ENCODE measurements at regions not wholly inside any gene's neighbourhood (a gene's known extent, or its start where the extent isn't known, plus 50 kb on each side); places are given as distances from the start of the nearest gene placed in this dataset.

DNA sequence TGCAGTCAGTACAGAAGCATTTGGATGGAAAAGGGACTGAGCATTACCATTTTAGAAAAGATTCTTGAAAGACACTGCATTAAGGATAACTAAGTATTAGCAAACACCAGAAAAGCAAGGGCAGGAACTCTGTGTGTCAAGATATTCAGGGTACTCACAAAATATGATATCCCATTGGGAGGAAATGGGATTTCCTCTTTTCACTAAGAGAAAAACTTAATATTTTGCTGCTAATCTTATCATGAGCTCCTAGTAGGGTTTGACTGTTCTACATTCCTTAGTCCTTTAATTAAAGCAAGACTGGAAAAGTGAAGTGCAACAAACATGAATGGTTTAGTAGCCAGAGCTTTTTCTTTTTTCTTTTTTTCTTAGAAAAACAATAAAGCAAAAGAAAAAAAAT, 305.9 kb upstream of the ADGRL4 start:
- TF ChIP-seq, protein P1, sequence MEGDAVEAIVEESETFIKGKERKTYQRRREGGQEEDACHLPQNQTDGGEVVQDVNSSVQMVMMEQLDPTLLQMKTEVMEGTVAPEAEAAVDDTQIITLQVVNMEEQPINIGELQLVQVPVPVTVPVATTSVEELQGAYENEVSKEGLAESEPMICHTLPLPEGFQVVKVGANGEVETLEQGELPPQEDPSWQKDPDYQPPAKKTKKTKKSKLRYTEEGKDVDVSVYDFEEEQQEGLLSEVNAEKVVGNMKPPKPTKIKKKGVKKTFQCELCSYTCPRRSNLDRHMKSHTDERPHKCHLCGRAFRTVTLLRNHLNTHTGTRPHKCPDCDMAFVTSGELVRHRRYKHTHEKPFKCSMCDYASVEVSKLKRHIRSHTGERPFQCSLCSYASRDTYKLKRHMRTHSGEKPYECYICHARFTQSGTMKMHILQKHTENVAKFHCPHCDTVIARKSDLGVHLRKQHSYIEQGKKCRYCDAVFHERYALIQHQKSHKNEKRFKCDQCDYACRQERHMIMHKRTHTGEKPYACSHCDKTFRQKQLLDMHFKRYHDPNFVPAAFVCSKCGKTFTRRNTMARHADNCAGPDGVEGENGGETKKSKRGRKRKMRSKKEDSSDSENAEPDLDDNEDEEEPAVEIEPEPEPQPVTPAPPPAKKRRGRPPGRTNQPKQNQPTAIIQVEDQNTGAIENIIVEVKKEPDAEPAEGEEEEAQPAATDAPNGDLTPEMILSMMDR (IDR thresholded peaks at IDR 0.05; ENCODE audit: poor library complexity, severe bottlenecking), result no peak
- TF ChIP-seq, protein P2, sequence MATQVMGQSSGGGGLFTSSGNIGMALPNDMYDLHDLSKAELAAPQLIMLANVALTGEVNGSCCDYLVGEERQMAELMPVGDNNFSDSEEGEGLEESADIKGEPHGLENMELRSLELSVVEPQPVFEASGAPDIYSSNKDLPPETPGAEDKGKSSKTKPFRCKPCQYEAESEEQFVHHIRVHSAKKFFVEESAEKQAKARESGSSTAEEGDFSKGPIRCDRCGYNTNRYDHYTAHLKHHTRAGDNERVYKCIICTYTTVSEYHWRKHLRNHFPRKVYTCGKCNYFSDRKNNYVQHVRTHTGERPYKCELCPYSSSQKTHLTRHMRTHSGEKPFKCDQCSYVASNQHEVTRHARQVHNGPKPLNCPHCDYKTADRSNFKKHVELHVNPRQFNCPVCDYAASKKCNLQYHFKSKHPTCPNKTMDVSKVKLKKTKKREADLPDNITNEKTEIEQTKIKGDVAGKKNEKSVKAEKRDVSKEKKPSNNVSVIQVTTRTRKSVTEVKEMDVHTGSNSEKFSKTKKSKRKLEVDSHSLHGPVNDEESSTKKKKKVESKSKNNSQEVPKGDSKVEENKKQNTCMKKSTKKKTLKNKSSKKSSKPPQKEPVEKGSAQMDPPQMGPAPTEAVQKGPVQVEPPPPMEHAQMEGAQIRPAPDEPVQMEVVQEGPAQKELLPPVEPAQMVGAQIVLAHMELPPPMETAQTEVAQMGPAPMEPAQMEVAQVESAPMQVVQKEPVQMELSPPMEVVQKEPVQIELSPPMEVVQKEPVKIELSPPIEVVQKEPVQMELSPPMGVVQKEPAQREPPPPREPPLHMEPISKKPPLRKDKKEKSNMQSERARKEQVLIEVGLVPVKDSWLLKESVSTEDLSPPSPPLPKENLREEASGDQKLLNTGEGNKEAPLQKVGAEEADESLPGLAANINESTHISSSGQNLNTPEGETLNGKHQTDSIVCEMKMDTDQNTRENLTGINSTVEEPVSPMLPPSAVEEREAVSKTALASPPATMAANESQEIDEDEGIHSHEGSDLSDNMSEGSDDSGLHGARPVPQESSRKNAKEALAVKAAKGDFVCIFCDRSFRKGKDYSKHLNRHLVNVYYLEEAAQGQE (IDR thresholded peaks at IDR 0.05; ENCODE audit: borderline replicate concordance), result no peak
- TF ChIP-seq EZH2 (IDR thresholded peaks at IDR 0.05; ENCODE audit: borderline replicate concordance, insufficient read depth, low read length, poor library complexity, severe bottlenecking), result no peak
- TF ChIP-seq RAD21 (conservative IDR thresholded peaks at IDR 0.05), result no peak

All from neural cell (in vitro differentiated cells).